ENCODE measurements at regions not wholly inside any gene's neighbourhood (a gene's known extent, or its start where the extent isn't known, plus 50 kb on each side); places are given as distances from the start of the nearest gene placed in this dataset.
"Not testable (repeated sequence)": the region's sequence is repeated elsewhere in the genome, so short reads cannot be mapped to it uniquely, and the experiment has no call there.

DNA sequence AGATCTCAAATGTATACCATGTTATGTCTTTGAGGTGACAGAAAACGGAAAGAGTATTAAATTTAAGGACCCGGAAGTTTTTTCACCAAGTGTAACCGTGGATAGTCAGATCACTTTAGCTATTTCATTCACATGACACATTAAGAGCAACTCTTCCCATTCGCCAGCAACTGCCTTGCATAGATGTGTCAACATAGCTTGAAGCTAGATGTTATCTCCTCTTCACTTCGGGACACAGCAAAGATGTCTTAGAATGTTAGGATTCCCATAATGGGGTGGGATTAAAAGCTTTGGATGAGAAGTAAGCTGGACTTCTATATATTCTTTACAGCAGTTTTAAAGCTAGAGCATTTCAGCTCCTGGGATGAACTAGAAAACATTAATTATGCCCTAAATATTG lies 1135.9 kb upstream of the PCDH20 start:
- no peak for DNase-seq

DNA sequence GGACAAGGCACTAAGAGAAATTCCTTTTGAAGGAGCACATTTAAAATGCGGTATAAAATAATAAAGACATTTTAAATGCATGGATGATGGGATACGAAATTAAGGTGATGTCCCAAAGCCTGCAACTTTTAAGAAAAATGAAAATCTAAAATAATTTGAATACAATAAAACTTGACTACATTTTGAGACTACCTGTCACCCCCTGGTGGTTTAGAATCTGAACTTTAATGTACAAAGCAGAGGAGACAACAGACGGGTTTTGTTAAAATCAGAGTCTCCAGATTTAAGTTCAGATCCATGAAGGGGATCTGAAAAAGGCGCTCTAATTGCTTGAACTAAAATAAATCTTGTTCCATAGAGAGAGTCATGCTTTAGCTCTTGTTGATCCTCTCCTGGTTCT lies 1129.3 kb upstream of the PCDH20 start:
- DNase-seq: no peak

DNA sequence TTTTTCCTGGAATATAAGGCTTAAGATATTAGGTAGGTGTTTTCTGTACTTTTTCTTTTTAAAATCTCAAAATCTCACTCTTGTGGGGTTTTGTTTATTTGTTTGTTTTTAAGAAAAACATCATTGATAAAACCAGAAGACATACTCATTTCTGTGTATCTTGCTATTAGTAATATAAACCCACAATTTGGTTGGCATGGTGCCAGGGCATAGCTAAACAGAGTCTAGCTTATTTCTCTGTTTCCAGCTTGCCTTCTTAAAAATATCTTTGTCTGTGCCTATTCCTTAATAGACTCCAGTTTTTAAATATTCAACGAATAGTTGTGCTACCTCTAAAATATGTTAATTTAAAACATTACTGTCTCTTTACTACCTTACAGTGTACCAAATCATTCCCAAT lies 1121.9 kb upstream of the PCDH20 start:
- no peak for DNase-seq

DNA sequence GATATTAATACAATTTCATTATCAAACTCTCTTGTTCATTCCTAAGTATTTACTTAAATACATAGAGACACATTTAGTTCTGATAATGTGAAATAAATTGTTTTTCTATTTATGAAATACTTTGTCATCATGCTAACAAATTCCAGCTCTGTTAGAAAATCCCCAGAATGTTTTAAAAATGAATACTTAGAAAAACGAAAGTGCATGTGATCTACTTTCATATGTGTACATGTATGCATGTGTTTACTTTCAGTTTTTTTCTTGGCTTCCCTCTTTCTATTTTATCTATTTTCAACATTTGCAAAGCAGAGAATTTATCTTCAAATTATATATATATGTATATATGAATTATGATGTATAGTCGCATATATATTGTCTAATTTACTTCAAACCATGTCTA lies 1110.0 kb upstream of the PCDH20 start:
- DNase-seq: no peak

DNA sequence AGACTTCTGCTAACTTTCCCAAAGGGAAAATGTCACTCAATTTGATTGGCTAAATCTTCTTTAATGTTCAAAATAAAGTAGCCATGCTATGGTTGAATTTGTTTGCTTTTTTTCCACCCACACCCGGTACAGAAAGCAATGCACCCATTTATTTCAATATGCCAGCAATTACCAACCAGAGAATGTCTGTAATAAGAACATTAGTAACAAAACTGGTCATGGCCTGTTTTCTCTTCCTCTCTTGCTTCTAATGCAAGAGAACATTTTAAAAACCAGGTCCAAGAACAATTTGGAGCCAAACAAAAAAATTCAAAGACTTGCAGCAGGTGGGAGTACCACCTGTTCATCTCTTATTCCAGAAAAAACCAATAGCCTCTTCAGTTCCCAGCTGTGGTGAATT lies 1108.8 kb upstream of the PCDH20 start:
- no peak for DNase-seq

DNA sequence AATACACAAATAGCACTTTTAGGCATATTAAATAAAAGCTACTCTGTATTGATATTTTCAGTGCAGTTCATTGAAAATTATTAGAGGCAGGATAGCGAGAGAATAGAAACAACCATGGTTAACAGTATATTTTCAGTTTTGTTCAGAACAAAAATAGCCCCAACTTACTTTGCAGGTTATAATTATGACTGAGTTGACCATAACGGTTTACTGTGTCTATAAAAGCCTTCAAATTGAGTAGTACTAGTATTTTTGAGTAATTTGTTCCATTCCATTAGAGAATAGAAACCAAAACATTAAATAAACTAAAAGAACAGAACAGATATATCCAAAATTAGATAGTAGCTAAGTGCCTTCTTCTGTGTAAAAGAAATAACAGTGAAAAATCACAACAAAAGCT lies 1108.4 kb upstream of the PCDH20 start:
- no peak for DNase-seq

DNA sequence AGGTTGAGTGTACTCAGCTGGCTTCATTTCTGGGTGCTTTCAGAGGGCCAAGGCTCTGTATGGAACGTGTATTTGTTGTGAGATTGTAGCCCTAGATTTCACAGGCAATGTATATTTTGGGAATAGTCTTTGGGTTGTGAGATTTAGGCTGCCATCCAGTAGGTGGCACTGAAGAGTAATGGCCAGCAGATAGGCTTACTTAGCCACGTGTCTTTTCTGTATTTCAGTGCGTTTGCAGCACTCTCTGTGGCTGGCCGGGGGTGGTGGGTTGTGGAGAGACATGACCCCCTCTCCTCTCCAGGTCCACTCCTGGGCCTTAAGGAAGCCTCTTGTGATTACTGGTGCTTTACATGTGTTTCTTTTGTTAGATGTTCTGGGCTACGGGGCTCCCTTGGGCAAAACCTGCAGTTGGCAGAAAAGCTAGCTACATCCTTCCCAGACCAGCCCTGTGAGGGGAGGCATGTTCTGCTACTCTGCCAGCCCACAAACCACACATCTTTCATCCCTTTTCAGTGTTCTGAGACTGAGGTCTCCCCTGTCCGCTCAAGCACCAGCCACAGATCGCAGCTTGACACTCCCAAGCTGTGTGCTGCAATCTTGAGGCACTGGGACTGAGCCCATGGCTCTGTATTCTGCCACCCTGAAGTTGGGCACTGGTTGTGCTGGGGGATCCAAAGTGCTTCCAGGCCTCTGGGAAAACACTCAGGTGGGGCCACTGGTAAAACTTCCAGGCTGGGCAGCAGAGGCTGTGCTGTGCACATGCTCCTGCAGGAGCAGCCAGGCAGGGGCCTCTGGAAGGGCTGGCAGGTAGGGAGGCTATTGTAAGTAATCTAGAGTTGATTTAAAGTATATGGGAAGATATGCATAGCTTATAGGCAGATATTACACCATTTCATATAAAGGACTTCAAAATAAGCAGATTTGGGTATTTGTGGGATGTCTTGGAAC lies 1096.8 kb upstream of the PCDH20 start:
- DNase-seq: no peak

DNA sequence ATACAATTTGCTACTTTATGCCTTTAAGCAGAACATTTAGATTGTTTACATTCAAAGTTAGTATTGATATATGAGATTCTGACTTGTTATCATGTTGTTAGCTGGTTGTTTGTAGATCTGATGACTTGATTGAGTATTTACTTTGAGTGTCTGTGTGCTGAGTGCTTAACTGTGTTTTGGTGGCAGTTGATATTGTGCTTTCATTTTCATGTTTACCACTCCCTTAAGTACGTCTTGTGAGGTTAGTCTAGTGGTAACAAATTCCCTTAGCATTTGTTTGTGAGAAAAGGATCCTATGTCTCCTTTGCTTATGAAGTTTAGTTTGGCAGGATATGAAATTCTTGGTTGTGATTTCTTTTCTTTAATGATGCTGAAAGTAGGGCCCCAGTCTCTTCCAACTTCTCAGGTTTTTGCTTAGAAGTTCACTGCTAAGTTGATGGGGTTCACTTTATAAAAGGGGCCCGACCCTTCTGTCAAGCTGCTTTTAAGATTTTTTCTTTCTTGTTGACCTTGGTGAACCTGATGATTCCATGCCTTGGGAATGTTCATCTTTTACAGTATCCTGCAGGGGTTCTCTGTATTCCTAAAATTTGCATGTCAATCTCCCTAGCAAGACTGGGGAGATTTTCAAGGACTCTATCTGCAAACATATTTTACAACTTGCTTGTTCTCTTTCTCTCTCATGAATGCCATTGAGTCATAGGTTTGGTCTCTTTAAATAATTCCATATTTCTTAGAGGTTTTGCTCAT lies 1095.4 kb upstream of the PCDH20 start:
- no peak for DNase-seq

DNA sequence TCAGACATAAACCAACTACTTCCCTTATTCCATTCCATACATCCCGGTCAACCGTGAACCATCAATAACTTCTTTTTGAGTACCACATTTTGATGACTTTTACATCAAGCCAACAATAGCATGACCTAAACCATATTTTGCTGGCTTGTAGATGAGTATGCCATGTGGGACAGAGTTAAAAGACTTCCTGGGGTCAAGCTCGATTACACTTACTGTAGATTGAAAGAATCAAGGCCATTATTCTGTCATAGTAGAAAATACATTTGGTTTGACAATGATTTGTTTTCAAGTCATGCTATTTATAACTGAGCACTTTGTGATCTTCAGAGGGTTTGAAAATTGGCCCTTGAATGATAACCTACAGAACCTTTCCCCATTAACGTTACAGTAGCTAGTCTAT lies 1086.9 kb upstream of the PCDH20 start:
- no peak for DNase-seq

DNA sequence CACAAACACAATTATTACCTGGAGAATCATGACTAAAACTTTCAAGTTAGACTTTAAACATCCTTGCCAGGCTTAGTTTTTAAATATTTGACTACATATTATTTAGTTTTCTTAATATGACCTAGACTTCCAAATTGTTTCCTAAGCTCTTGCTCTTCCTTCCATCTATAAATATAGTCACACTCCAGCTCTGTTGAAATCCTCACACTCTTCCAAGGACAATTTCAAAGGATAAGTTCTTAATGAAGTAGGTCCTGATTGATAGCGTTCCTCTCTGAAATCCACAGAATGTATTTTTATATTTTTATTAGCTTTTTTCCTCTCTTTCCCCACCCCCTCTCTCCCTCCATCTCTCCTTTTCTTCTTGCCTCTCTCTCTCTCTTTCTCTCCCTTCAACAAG lies 1074.1 kb upstream of the PCDH20 start:
- no peak for DNase-seq

DNA sequence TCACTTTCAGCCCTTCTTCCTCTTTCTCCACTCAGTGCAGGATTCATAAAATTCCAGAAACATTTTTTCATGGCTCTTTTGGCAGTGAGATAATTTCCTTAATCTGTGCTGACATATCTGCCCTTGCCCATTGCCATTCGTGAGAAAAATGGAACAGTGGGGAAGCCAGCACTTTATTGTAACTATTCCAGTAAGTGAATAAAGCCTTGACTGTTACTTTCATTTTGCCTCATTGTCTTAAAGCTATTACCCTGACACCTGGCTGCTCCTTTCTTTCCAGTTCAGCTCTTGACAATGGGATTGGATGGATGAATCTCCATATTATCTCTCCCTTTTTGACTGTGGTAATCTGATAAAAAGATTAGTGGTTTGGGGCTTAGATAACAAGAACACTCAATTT lies 1068.1 kb upstream of the PCDH20 start:
- no peak for DNase-seq

DNA sequence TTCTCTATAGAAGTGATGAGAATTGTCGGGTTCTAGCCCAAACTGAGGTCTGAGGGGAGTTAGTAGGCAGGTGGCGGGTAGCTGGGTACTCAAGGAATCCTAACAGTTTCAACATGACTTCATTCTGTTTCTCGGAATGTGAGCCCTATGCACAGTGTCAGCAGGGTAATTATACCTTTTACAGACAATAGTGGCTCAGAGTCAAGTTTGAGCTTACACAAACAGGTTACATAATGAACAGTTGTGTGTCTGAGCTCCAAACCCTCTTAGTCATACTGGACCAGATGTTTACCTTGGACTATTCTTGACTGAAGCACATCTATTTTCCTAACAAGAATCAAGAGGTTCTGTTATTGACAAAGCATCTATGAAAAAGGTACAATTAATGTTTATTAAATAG lies 1066.7 kb upstream of the PCDH20 start:
- no peak for DNase-seq

DNA sequence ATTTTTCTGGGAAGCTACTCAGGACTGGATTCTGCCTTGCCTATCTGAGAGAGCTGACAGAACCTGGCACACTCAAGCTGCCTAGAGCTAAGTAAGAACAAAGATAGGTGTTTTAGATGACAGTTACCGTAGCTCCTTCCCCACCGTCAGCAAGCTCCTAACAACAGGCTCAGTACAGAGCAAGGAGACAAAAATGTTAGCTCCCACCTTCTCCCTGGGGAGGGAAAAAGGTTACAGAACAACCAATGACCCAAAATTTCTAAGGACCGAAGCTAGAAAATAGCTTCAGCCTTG lies 1058.2 kb upstream of the PCDH20 start:
- no peak for DNase-seq

DNA sequence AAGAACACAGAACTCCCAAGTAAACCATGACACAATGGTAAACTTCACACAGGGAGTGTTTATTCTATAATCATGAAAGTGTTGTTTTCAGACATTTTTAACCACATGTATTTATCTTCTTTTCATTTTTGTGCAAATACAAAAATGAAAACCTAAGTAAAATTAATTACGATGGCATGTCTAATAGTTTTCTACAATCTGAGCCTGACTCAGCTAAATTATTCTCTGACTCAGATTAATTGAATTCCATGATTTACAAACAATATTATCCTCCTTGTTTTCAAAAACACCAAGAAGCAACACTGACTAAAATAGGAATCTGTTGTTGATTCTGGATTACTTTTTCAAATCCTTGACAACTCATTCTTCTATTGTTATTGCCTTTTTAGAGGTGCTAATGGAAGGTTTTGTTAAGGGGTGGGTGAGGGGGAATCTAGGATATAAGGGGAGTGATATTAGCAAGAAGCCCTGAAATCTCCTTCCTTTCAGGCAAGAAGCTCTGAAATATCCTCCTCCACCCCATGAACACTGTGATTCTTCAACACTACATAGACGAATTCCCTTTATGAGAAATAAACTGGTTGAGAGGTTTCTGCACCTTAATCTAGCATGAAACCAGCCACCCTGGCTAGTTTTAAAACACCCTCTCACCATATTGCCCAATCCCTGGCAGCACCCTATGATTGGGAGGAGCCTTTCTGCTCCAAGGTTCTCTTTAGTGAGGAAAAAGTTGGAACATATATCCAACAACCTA lies 1057.7 kb upstream of the PCDH20 start:
- DNase-seq: no peak

DNA sequence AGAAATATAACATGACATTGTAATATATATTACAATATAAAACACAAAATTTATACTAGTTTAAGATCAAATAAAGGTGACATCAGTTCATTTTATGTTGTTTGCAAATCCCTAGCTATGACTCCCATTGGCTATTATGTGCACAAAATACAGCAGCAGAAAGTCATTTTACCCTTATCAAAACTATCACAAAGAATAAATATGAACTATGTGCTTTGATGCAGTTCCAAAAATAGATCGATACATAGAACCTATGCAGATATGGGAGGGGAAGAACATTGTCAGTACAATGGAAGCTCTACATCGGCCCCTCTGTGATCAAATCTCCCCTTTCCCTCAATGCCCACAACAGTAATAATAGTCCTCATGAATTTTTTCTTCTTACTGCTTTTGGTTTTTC lies 1038.1 kb upstream of the PCDH20 start:
- DNase-seq: no peak

DNA sequence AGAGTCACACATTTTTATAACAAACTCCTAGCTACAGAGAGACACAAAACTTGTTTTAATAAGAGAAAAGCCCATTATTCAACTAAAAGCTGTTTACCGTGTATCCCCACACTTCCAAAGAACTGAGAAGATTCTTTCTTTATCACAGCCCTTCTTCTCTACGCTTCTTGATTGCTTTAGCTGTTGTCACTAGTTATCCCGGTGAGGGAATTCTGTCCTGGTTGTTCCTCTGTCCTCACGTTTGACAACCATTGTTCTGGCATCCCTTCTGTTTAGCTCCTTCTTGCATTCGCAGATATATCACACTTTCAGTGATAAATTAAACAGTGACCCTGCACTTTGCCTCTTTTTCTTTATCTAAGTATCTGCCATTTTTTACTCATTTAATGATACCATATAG lies 1035.1 kb upstream of the PCDH20 start:
- no peak for DNase-seq

DNA sequence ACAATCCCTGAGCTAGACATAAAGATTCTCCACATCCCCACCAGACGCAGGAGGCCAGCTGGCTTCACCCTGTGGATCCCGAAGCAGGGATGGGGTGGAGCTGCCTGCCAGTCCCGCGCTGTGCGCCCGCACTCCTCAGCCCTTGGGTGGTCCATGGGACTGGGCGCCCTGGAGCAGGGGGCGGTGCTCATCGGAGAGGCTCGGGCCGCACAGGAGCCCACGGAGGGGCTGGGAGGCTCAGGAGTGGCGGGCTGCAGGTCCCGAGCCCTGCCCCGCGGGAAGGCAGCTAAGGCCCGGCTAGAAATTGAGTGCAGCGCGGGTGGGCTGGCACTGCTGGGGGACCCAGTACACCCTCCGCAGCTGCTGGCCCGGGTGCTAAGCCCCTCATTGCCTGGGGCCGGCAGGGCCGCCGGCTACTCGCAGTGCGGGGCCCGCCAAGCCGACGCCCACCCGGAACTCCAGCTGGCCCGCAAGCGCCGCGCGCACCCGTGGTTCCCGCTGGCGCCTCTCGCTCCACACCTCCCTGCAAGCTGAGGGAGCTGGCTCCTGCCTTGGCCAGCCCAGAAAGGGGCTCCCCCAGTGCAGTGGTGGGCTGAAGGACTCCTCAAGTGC lies 1032.2 kb upstream of the PCDH20 start:
- DNase-seq: not testable (repeated sequence)

DNA sequence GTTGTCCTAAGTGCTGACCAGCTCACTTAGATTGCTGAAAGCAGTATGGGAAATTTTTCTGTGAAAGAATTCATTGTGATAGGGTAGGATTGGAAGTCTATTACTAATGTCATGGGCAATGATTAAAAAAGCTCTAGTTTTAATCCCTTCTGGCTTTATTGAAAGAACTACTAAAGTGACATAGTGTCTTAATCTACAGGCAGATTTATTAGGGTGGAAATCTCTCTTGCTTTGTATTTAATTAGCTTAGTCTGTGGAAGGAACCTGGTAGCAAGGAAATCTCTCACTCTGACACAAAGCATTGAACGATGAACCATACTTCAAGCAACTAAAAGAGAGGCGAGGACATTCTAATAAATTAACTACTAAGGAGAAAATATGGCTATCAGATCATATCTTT lies 1029.2 kb upstream of the PCDH20 start:
- no peak for DNase-seq

DNA sequence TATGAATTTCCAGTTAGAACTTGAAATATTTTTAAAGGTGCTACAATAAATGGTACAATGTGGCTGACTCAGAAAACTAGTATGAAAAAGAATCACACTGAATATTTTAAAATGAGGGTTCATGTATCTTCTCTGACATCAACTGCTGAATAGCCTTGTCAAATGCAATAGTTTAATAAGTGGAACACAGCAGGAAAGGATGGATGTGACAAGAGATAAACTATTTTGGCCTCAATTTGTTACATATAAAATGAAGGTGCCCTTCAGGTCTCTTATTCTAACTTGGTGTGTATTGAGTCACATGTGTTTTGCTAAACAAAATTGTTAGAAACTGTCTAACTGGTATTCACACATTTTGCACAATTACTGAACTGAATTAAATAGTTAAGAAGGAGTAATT lies 1018.4 kb upstream of the PCDH20 start:
- DNase-seq: no peak

DNA sequence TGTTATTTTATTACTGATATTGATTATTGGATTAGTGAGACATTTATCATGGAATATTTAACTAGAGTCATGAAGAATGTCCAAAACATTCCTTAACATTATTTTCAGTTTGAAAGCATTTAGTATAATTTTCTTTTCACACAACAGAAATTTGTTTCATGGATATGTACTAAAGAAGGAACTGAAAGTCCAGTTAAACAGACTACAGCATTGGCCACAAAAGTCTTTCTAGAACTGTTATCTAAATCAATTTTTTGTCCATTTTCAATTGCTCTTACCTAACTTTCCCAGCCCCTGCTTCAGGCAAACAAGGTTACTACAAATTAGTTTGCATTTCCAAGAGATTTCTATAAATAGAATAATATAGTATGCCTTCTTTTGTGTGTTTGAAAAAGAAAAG lies 1018.0 kb upstream of the PCDH20 start:
- no peak for DNase-seq

DNA sequence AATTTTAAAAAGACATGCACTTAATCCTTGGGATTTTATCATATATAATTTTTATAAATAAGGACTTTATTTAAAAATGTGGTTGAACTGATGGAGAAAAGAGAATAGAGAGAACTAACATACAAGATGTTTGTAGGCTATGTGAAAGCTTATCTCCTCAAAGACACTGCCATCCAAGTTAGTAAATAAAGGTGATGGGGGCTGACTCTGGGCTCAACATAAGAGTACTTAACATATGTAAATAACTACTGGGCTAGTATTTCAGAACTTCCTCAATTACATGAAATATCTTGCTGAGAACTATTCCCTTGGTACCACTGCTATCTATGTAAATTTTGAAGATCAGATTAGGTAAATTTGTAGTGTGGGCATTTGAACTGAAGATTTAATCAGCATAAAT lies 1017.3 kb upstream of the PCDH20 start:
- no peak for DNase-seq

DNA sequence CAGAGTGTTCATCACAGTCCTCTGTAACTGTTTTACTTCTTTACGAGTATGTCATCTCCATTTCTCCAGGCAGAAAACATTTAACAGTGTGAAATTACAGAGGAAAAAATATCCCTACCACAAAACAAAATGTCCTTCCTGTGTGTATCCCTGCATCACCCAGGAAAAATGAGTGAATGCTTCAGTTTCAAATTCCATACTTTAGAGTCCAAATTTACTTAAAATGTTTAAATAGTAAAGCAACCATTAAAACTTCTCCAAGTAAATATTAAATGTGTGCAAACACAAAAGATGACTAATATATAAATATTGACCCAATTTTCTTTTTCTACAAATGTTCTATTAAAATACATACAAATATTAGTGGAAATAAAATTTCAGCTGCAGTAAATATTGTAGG lies 1016.6 kb upstream of the PCDH20 start:
- DNase-seq: no peak
